Tibial nerve (tissue), 4 donors: ENCODE measurements at regions not wholly inside any gene's neighbourhood (a gene's known extent, or its start where the extent isn't known, plus 50 kb on each side); places are given as distances from the start of the nearest gene placed in this dataset.

Experiments
- DNase-seq, 2 donors: peaks; one replicate each; pipeline ENCODE4 v3.0.0-alpha.2; 2019; ENCODE audit warnings: low spot score in 2 of 2
- H3K27ac ChIP-seq, 4 donors: fragments of 200-600 bp; sonication (generic) in 3 of 4; one replicate each; pipeline ENCODE4 v1.5.1; 2017 to 2019; ENCODE audit warnings: mild to moderate bottlenecking in 1 of 4
- H3K27me3 ChIP-seq, 2 donors: fragments of 200-600 bp; sonication (generic) in 1 of 2; one replicate each; pipeline versions ENCODE4 v1.5.1 to v1.6.0; 2017 to 2019
- H3K36me3 ChIP-seq, 3 donors: fragments of 200-600 bp; sonication (generic); one replicate each; pipeline ENCODE4 v1.5.1; 2018 to 2019
- H3K4me1 ChIP-seq, 4 donors: fragments of 200-600 bp; sonication (generic) in 3 of 4; one replicate each; pipeline ENCODE4 v1.5.1; 2017 to 2019
- H3K4me3 ChIP-seq, 4 donors: fragments of 200-600 bp; sonication (generic) in 3 of 4; one replicate each; pipeline ENCODE4 v1.5.1; 2017 to 2019; ENCODE audit warnings: mild to moderate bottlenecking in 1 of 4, moderate library complexity in 1 of 4
- H3K9me3 ChIP-seq, 4 donors: fragments of 200-600 bp; sonication (generic) in 3 of 4; one replicate each; pipeline ENCODE4 v1.5.1; 2017 to 2019
- EP300 ChIP-seq, 2 donors: sonication (generic); formaldehyde crosslinking; IDR thresholded peaks; one replicate each; pipeline ENCODE4 v1.6.1; 2017; ENCODE audit warnings: antibody characterized with exemption in 2 of 2, mild to moderate bottlenecking in 1 of 2
- POLR2A ChIP-seq, 2 donors: fragments of 450-650 bp; IDR thresholded peaks; one replicate each; pipeline ENCODE4 v1.6.1; 2017; ENCODE audit warnings: antibody characterized with exemption in 2 of 2, mild to moderate bottlenecking in 2 of 2, moderate library complexity in 2 of 2
- WGBS, 2 donors: methylation state at CpG; one replicate each; pipeline ENCODE4 v1.1.5; 2018; 5-methylcytosine and 5-hydroxymethylcytosine counted together
- TF ChIP-seq, protein P1 (sequence below), 5 experiments: fragments of 200-600 bp in 3 of 5; fragments of 450-650 bp in 2 of 5; sonication (generic) in 3 of 5; IDR thresholded peaks; one replicate each; pipeline ENCODE4 v1.5.1; 2016 to 2019; ENCODE audit warnings: antibody characterized with exemption in 5 of 5, mild to moderate bottlenecking in 3 of 5, moderate library complexity in 2 of 5

GRCh38 chr5:171593401-171593800 is 174.0 kb downstream of the FGF18 start:
- DNase-seq = no peak
- H3K4me3 ChIP-seq = no peak overlapping the region

GRCh38 chr5:171593976-171594375 is 174.5 kb downstream of the FGF18 start:
- Histone ChIP-seq H3K27ac (no peak overlapping the region), H3K4me3 (no peak overlapping the region), H3K9me3 (peaks cover 0 to 12% (median 0%) of the 10 kb centered on the region in 4 donors), H3K27me3 (no peaks in the 10 kb centered on the region), H3K4me1 (no peaks in the 10 kb centered on the region), H3K36me3 (no peaks in the 10 kb centered on the region)
- WGBS, 2 donors = 93 to 98% methylated on average over 2 of the region's 2 CpGs
- TF ChIP-seq EP300 (IDR thresholded peaks at IDR 0.05) (no peak), POLR2A (IDR thresholded peaks at IDR 0.05) (no peak)
- TF ChIP-seq, protein P1, sequence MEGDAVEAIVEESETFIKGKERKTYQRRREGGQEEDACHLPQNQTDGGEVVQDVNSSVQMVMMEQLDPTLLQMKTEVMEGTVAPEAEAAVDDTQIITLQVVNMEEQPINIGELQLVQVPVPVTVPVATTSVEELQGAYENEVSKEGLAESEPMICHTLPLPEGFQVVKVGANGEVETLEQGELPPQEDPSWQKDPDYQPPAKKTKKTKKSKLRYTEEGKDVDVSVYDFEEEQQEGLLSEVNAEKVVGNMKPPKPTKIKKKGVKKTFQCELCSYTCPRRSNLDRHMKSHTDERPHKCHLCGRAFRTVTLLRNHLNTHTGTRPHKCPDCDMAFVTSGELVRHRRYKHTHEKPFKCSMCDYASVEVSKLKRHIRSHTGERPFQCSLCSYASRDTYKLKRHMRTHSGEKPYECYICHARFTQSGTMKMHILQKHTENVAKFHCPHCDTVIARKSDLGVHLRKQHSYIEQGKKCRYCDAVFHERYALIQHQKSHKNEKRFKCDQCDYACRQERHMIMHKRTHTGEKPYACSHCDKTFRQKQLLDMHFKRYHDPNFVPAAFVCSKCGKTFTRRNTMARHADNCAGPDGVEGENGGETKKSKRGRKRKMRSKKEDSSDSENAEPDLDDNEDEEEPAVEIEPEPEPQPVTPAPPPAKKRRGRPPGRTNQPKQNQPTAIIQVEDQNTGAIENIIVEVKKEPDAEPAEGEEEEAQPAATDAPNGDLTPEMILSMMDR (IDR thresholded peaks at IDR 0.05) = no peak
- no peak for DNase-seq

More at GRCh38 chr5:171593401-171593800, 174.0 kb downstream of the FGF18 start:
- no peaks in the 10 kb centered on the region for H3K4me1 ChIP-seq
- no peaks in the 10 kb centered on the region for H3K27me3 ChIP-seq
- no peak for TF ChIP-seq POLR2A (IDR thresholded peaks at IDR 0.05)
- TF ChIP-seq EP300 (IDR thresholded peaks at IDR 0.05) = no peak
- TF ChIP-seq, protein P1 (IDR thresholded peaks at IDR 0.05) = no peak
- H3K27ac ChIP-seq = no peak overlapping the region
- 94 to 97% methylated on average over 7 of the region's 7 CpGs for WGBS, 2 donors
- H3K36me3 ChIP-seq = no peaks in the 10 kb centered on the region
- H3K9me3 ChIP-seq = peaks cover 0 to 12% (median 0%) of the 10 kb centered on the region in 4 donors

DNA sequence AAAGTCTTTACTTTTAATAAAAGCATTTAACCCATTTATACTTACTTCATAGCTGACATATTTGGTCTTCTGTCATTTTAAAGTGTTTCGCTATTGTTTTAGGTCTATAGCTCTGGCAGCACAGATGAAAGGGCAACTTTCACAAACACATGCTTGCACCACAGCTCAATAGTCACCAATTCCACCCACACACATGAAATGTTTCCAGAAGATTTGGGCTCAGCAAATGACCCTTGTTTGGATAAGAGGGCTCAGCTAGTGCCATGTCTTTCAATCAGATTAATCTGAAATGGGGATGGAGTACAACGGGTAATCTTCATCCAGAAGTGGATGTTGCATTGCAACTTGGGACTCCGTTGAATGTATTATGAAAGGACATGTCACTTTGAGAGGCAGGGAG is 176.0 kb downstream of the FGF18 start:
- H3K9me3 ChIP-seq = peaks cover 0 to 12% (median 0%) of the 10 kb centered on the region in 4 donors
- no peaks in the 10 kb centered on the region for H3K27me3 ChIP-seq
- no peak for DNase-seq
- 67 to 74% methylated on average over 3 of the region's 3 CpGs for WGBS, 2 donors
- no peak overlapping the region for H3K27ac ChIP-seq
- no peaks in the 10 kb centered on the region for H3K36me3 ChIP-seq
- H3K4me3 ChIP-seq = no peak overlapping the region
- H3K4me1 ChIP-seq = no peaks in the 10 kb centered on the region
- no peak for TF ChIP-seq EP300 (IDR thresholded peaks at IDR 0.05)
- TF ChIP-seq POLR2A (IDR thresholded peaks at IDR 0.05) = no peak
- TF ChIP-seq, protein P1 (IDR thresholded peaks at IDR 0.05) = no peak

DNA sequence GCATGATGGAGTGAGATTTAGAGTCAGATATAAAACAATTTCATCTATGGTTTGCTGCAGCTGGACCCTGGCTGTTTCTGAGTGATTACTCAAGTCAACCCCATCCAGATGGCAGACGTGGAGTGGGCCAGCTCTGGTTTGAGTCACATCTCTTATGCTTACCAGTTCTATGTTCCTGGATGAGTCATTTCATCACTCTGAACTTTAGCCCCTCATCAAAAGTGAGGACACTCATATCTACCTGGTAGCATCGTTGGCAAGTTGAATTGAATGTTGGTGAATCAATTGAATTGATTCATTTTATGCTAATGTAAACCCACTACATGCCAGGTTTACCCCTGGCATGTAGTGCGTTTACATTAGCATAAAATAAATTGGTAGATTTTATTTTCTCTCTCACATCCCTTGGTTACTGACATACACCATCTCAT is 176.4 kb downstream of the FGF18 start:
- Histone ChIP-seq H3K27ac (no peak overlapping the region), H3K4me3 (no peak overlapping the region), H3K27me3 (no peaks in the 10 kb centered on the region), H3K4me1 (peaks cover 0 to 3% (median 0%) of the 10 kb centered on the region in 4 donors), H3K9me3 (peaks cover 0 to 12% (median 0%) of the 10 kb centered on the region in 4 donors), H3K36me3 (no peaks in the 10 kb centered on the region)
- TF ChIP-seq POLR2A (IDR thresholded peaks at IDR 0.05) (no peak), EP300 (IDR thresholded peaks at IDR 0.05) (no peak)
- TF ChIP-seq, protein P1 (IDR thresholded peaks at IDR 0.05) = no peak
- no peak for DNase-seq
- 72 to 77% methylated on average over 3 of the region's 3 CpGs for WGBS, 2 donors

DNA sequence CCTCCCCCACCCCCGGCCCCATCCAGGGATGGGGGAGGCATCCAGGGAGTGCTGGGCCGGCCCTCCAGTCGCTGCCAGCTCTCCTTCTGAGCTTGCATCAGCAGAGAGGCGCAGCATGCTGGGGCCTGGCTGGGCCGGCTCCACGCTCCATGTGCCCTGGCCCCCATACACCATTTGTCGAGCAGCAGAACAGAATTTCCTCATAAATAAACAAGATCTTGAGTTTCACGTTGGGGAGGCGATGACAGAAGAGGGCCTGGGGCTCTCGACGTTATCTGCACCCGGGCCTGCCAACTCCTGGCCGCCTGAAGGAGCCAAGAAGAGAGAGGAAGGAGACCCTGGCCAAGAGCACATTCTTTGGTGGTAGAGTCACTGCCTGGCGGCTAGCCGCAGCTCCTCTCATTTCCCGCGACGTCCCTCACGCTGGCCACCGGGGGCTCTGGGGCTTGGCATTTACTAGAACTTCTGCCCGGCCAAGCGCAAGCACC is 177.0 kb downstream of the FGF18 start:
- DNase-seq = no peak
- H3K36me3 ChIP-seq = no peaks in the 10 kb centered on the region
- TF ChIP-seq, protein P1 (IDR thresholded peaks at IDR 0.05) = no peak
- peak in 1 of 2 donors; percentile 11 for TF ChIP-seq EP300 (IDR thresholded peaks at IDR 0.05)
- H3K27ac ChIP-seq = no peak overlapping the region
- peaks cover 0 to 12% (median 0%) of the 10 kb centered on the region in 4 donors for H3K9me3 ChIP-seq
- H3K4me1 ChIP-seq = peaks cover 0 to 7% (median 0%) of the 10 kb centered on the region in 4 donors
- H3K4me3 ChIP-seq = no peak overlapping the region
- no peaks in the 10 kb centered on the region for H3K27me3 ChIP-seq
- WGBS, 2 donors = 68 to 69% methylated on average over 22 of the region's 22 CpGs
